Ovary (tissue), 3 donors: ENCODE measurements at regions not wholly inside any gene's neighbourhood (a gene's known extent, or its start where the extent isn't known, plus 50 kb on each side); places are given as distances from the start of the nearest gene placed in this dataset.

Source experiments
- POLR2A ChIP-seq: fragments of 450-650 bp; IDR thresholded peaks from one replicate; pipeline ENCODE4 v1.6.1; 2017; ENCODE audit warnings: antibody characterized with exemption, mild to moderate bottlenecking, moderate library complexity
- TF ChIP-seq, protein P1 (sequence below), 3 donors: fragments of 450-650 bp in 2 of 3; fragments of 200-600 bp in 1 of 3; IDR thresholded peaks; one replicate each; pipeline versions ENCODE4 v1.5.1 to v1.8.0; 2016 to 2022; ENCODE audit warnings: antibody characterized with exemption in 3 of 3, mild to moderate bottlenecking in 1 of 3
- donor health status: DM: no; HTN: no; CAD: no.

DNA sequence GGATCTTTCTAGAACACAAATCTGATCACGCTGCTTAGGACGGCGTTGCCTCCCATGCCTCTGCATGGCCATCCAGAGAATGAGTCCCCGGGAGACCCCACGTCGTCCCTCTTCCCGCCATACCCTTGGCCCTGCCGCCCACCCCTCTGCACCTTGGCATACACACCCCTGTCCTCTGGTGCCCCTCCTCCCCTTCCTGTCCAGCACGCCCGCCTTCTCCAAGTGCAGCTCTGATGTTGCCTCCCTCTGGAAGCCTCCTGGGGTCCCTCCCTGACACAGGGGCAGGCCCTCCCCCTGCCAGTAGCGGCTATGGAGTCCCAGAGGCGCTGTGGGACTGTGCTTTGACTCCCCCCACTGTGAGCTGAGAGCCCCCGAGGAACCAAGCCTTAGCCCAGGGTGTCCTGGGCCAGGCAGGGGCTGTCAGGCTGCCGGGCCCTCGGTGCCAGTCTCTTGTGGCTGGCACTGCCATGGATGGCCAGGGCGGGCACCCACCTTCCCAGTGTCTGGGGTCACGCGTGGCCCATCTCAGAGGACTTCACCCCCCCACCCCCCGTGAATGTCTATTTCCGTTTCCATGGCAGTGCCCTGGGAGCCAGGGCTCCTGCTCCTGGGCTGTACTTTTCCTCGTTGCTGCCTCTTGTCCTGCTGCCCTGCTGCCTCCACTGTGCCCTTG is 70.5 kb upstream of the RNU6ATAC start:
- TF ChIP-seq POLR2A: no peak
- TF ChIP-seq, protein P1, sequence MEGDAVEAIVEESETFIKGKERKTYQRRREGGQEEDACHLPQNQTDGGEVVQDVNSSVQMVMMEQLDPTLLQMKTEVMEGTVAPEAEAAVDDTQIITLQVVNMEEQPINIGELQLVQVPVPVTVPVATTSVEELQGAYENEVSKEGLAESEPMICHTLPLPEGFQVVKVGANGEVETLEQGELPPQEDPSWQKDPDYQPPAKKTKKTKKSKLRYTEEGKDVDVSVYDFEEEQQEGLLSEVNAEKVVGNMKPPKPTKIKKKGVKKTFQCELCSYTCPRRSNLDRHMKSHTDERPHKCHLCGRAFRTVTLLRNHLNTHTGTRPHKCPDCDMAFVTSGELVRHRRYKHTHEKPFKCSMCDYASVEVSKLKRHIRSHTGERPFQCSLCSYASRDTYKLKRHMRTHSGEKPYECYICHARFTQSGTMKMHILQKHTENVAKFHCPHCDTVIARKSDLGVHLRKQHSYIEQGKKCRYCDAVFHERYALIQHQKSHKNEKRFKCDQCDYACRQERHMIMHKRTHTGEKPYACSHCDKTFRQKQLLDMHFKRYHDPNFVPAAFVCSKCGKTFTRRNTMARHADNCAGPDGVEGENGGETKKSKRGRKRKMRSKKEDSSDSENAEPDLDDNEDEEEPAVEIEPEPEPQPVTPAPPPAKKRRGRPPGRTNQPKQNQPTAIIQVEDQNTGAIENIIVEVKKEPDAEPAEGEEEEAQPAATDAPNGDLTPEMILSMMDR (IDR thresholded peaks at IDR 0.05): no peak
